Neutrophil (primary cell): ENCODE measurements at regions not wholly inside any gene's neighbourhood (a gene's known extent, or its start where the extent isn't known, plus 50 kb on each side); places are given as distances from the start of the nearest gene placed in this dataset.

ENCODE experiments used
- H3K27ac ChIP-seq: fragments of 200-600 bp; sonication (generic); 2 replicates; pipeline ENCODE4 v1.5.1; 2016; ENCODE audit warnings: mild to moderate bottlenecking, moderate library complexity
- H3K27me3 ChIP-seq: fragments of 200-600 bp; sonication (generic); 2 replicates; pipeline ENCODE4 v1.6.0; 2016; ENCODE audit warnings: mild to moderate bottlenecking
- H3K36me3 ChIP-seq: fragments of 200-600 bp; sonication (generic); 2 replicates; pipeline ENCODE4 v1.5.1; 2017
- H3K4me1 ChIP-seq, 2 experiments: fragments of 200-600 bp in 1 of 2; sonication (generic) in 1 of 2; 1 replicate in 1 of 2; 2 replicates in 1 of 2; pipeline versions ENCODE4 v1.5.1 to v1.6.1; 2013 to 2016; ENCODE audit warnings: low read depth in 1 of 2, low read length in 1 of 2, mild to moderate bottlenecking in 1 of 2, moderate library complexity in 1 of 2; ENCODE audit not compliant: control insufficient read depth in 1 of 2, insufficient read depth in 1 of 2
- H3K4me3 ChIP-seq, 2 experiments: fragments of 200-600 bp in 1 of 2; sonication (generic) in 1 of 2; 1 replicate in 1 of 2; 2 replicates in 1 of 2; pipeline ENCODE4 v1.5.1; 2013 to 2016; ENCODE audit warnings: low read depth in 1 of 2, low read length in 1 of 2, mild to moderate bottlenecking in 1 of 2, moderate library complexity in 1 of 2
- H3K9me3 ChIP-seq: fragments of 200-600 bp; sonication (generic); 2 replicates; pipeline ENCODE4 v1.5.1; 2016
- TF ChIP-seq, protein P1 (sequence below): fragments of 200-600 bp; sonication (generic); IDR thresholded peaks from 2 replicates; pipeline ENCODE4 v1.5.1; 2016; ENCODE audit warnings: antibody characterized with exemption

DNA sequence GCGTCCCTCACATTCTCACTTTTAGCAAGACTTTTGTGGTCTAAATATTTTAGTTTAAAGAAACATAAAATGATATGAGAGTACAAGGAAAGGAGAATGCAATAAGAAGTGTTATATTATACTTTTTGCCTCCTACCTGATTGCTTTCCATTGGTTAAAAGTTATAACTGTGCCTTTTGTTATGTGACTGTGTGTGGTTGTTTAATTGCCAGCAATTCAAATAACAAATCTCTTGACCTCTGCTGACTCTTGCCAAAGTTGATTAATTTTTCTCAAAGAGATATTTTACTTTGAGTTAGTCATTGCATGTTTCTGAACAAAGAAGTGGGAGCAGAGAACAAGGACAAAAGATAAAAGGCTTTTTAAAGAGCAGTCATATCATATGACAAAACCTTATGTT, 599.5 kb downstream of the SUCLG1 start:
- Histone ChIP-seq H3K4me1 (no peaks in the 10 kb centered on the region), H3K36me3 (no peaks in the 10 kb centered on the region), H3K4me3 (no peak overlapping the region), H3K27ac (no peak overlapping the region), H3K9me3 (no peaks in the 10 kb centered on the region), H3K27me3 (no peaks in the 10 kb centered on the region)
- TF ChIP-seq, protein P1, sequence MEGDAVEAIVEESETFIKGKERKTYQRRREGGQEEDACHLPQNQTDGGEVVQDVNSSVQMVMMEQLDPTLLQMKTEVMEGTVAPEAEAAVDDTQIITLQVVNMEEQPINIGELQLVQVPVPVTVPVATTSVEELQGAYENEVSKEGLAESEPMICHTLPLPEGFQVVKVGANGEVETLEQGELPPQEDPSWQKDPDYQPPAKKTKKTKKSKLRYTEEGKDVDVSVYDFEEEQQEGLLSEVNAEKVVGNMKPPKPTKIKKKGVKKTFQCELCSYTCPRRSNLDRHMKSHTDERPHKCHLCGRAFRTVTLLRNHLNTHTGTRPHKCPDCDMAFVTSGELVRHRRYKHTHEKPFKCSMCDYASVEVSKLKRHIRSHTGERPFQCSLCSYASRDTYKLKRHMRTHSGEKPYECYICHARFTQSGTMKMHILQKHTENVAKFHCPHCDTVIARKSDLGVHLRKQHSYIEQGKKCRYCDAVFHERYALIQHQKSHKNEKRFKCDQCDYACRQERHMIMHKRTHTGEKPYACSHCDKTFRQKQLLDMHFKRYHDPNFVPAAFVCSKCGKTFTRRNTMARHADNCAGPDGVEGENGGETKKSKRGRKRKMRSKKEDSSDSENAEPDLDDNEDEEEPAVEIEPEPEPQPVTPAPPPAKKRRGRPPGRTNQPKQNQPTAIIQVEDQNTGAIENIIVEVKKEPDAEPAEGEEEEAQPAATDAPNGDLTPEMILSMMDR: no peak

DNA sequence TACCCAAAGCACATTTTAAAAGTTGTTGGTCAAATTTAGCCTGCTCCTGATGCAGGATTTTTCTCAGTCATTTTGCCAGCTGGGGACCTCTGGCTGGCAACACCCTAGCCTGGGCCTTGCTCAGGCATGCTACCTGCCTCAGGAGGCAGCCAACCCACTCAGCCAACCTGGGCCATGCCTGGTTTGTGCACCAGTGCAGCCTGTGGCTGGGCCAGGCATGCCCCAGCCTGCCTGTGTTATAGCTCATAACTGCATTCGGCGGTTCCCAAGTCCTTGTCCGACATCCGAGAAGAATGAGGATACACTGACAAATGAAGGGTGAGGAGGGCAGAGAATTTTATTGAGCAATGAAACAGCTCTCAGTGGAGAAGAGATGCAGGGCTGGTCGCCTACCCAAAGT, 608.0 kb downstream of the SUCLG1 start:
- no peaks in the 10 kb centered on the region for H3K36me3 ChIP-seq
- H3K4me3 ChIP-seq: no peak overlapping the region
- no peaks in the 10 kb centered on the region for H3K4me1 ChIP-seq
- TF ChIP-seq, protein P1: no peak
- H3K9me3 ChIP-seq: no peaks in the 10 kb centered on the region
- no peaks in the 10 kb centered on the region for H3K27me3 ChIP-seq
- H3K27ac ChIP-seq: no peak overlapping the region

DNA sequence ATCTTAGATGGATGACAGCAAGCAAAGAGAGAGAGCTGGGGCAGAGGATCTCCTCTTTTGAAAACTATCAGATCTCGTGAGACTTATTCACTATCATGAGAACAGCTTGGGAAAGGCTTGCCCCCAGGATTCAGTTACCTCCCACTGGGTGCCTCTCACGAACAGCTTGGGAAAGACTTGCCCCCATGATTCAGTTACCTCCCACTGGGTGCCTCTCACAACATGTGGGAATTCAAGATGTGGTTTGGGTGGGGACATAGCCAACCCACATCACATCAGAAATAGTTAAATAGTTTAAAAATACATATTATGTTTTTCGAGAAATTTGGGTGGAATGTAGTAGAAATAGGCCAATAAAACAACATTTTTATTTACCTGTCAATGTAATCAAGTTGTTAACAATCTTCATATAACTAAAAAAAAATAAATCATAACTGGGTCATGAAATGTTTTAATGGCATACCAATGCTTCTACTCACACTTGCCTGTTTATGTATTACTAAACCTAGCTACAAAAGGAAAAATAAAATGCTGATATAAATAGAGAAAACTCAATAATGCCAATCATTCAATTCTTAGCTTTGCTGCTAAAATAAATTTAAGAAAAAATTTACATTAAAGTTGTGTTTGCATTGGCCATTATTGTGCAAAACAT, 608.9 kb downstream of the SUCLG1 start:
- H3K4me3 ChIP-seq: no peak overlapping the region
- H3K36me3 ChIP-seq: no peaks in the 10 kb centered on the region
- no peaks in the 10 kb centered on the region for H3K27me3 ChIP-seq
- H3K4me1 ChIP-seq: no peaks in the 10 kb centered on the region
- H3K27ac ChIP-seq: no peak overlapping the region
- no peaks in the 10 kb centered on the region for H3K9me3 ChIP-seq
- TF ChIP-seq, protein P1: no peak

DNA sequence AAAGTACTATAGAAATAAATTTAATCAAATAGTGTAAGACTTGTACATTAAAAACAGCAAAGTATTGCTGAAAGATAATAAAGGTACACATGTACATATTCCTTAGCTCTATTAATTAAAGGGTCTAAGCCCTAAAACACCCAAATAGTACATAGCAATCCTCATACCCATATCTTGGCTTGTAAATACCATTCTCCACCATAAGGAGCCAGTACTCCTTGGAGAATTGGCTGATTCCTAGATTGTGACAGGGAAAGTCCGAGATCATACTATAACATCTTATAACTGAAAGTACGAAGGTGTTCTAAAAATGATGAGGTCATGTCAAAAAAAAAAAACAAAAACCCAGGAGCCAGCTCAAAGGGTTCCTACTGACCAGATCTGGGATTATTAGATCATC, 614.6 kb downstream of the SUCLG1 start:
- no peaks in the 10 kb centered on the region for H3K27me3 ChIP-seq
- TF ChIP-seq, protein P1: no peak

DNA sequence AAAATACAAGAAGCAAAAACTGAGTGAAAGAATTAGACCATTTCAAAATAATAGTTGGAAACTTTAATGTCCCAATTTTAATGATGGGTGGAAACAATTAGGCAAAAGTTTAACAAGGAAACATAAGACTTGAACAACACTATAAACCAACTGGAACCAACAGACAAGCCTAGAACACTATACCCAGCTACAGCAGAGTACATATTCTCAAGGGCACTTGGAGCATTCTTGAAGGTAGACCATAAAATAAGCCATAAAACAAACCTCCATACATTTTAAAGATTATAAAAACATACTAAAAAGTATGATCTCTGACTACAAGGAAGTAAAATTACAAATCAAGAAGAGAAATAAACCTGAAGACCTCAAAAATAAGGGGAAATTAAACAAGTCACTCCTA, 616.7 kb downstream of the SUCLG1 start:
- no peak overlapping the region for H3K27ac ChIP-seq
- no peak overlapping the region for H3K4me3 ChIP-seq
- no peaks in the 10 kb centered on the region for H3K27me3 ChIP-seq
- H3K4me1 ChIP-seq: no peaks in the 10 kb centered on the region
- TF ChIP-seq, protein P1: no peak
- no peaks in the 10 kb centered on the region for H3K36me3 ChIP-seq
- no peaks in the 10 kb centered on the region for H3K9me3 ChIP-seq

More for the DNA sequence above, 614.6 kb downstream of the SUCLG1 start:
- Histone ChIP-seq H3K4me3 (no peak overlapping the region), H3K9me3 (no peaks in the 10 kb centered on the region), H3K27ac (no peak overlapping the region), H3K4me1 (no peaks in the 10 kb centered on the region), H3K36me3 (no peaks in the 10 kb centered on the region)
